Activated naive CD8-positive, alpha-beta T cell treated with anti-CD3 and anti-CD28 coated beads, Interleukin-2, amount 10 ng/mL, durations not matched to agents 7 days and 5 days (primary cell): ENCODE measurements at regions not wholly inside any gene's neighbourhood (a gene's known extent, or its start where the extent isn't known, plus 50 kb on each side); places are given as distances from the start of the nearest gene placed in this dataset.

Experiments used
- ATAC-seq: fragments of 150-1000 bp; cut with Tn5 transposase; one replicate; pipeline ENCODE4 v1.10.0; 2021; ENCODE audit warnings: low read depth, moderate library complexity
- POLR2A ChIA-PET: fragments of 350-600 bp; sonication (Branson Sonifier 250); formaldehyde crosslinking; loops from one replicate; lab custom pipeline; 2021; ENCODE audit warnings: antibody characterized with exemption; lab: Charles Lee
- DNase-seq: peaks from one replicate; pipeline ENCODE4 v3.0.0; 2021
- H3K27ac Mint-ChIP-seq: one replicate; pipeline ENCODE4 v1.8.0; 2022; ENCODE audit warnings: mild to moderate bottlenecking, mixed read lengths
- H3K27me3 Mint-ChIP-seq: one replicate; pipeline ENCODE4 v1.8.0; 2022; ENCODE audit warnings: mild to moderate bottlenecking, moderate library complexity, mixed read lengths
- H3K36me3 Mint-ChIP-seq: one replicate; pipeline ENCODE4 v1.8.0; 2021; ENCODE audit warnings: mild to moderate bottlenecking, mixed read lengths
- H3K4me1 Mint-ChIP-seq: one replicate; pipeline ENCODE4 v1.8.0; 2021; ENCODE audit warnings: mixed read lengths
- H3K4me3 Mint-ChIP-seq: one replicate; pipeline ENCODE4 v1.8.0; 2022; ENCODE audit warnings: mild to moderate bottlenecking, moderate library complexity, mixed read lengths
- H3K9me3 Mint-ChIP-seq: one replicate; pipeline ENCODE4 v1.8.0; 2021; ENCODE audit warnings: mixed read lengths

DNA sequence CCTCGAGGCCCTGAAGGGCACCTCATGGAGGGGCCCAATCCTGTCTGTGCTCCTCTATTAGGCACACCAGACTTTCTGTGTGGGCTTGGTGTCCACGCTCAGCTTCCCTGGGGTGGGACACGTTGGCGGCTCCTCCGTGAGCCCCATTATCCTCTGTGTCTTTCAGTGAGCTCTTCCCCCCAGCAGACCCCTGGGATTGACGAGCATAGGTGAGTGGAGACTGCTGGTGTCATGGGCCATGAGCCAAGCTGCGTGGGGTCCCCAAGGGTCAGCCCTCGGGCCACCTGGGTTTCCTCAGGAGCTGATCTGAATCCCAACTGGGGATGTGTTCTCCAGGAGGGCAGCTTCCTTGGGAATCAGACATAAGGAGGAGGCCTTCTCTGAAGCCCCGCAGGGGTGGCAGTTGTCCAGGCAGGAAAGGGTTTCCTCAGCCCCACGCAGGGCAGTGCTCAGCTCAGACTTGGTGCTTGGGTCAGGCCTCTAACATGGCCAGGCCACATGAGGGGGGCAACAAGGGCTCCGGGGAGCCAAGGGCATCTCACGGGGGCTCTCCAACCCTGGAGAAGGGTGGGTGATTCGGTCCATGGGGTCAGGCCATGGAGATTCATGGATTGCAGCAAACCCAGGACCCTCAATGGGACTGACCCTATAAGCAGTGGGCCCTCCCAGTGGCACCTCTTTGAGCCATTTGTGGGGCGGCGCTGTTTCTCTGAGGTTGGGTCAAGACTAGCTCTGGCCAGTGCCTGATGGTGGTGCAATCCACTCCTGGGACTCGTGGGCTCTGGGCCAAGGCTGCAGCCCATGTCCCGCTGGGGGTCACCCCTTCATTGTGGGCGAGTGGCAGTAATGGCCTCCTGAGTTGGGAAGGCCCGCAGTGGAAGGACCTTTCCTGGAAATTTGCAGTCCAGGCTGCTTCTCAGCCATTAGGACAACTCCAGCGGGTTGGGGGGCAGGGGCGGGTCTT lies 222.5 kb downstream of the SNRPN start:
- POLR2A ChIA-PET, result no interaction called here
- Mint-ChIP-seq H3K4me1 (no peaks in the 10 kb centered on the region), H3K27me3 (no peaks in the 10 kb centered on the region), H3K4me3 (no peak overlapping the region), H3K9me3 (peaks cover 9% of the 10 kb centered on the region), H3K36me3 (no peaks in the 10 kb centered on the region), H3K27ac (no peak overlapping the region)
- ATAC-seq (no peak), DNase-seq (no peak)

DNA sequence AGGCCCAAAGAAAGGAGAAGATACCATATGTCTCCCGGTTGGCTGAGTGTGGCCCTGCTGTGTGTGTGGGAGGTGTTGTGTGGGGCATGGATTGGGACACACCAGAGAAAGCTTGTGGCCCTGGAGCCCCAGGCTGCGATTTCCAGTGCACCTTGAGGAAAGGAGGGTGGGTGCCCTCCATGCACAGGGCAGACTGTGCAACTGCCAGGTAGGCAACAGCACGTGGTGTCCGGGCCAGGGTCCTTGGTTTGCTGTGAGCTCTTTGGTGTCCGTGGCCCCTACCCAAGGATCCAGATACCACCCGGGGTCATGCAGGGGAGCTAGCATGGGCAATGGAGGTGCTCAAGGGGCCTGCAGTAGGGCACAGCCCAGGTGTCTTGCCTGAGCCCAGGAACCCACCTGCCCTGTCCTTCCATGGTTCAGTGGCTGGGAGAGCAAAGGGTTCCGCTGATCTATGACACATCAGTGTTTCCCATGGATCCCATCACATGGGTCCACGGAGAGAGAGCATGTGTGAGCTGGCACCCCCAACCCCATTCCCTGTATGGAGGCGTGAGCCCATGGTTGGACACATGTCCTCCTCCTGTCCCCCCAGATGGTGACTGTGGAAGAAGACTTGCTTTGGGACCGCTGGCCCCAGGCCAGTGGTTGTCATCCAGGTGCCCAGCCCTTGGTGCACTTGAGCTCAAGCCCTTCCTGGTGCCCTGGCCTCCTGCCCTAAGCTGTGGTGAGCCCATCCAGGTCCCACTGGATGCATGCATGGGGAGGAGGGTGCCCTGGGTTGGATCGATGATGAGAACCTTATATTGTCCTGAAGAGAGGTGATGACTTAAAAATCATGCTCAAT lies 223.4 kb downstream of the SNRPN start:
- no peak overlapping the region for H3K4me3 Mint-ChIP-seq
- H3K4me1 Mint-ChIP-seq, result no peaks in the 10 kb centered on the region
- no peaks in the 10 kb centered on the region for H3K27me3 Mint-ChIP-seq
- no peak overlapping the region for H3K27ac Mint-ChIP-seq
- H3K9me3 Mint-ChIP-seq, result peaks cover 9% of the 10 kb centered on the region
- no peaks in the 10 kb centered on the region for H3K36me3 Mint-ChIP-seq
- ATAC-seq (no peak), DNase-seq (no peak)
- POLR2A ChIA-PET, result no interaction called here

GRCh38 chr15:25178835-25179672 lies 224.3 kb downstream of the SNRPN start:
- H3K27ac Mint-ChIP-seq, result no peak overlapping the region
- no peaks in the 10 kb centered on the region for H3K4me1 Mint-ChIP-seq
- no peaks in the 10 kb centered on the region for H3K27me3 Mint-ChIP-seq
- ATAC-seq (no peak), DNase-seq (peak; percentile 5)
- no peak overlapping the region for H3K4me3 Mint-ChIP-seq
- POLR2A ChIA-PET, result no interaction called here
- H3K9me3 Mint-ChIP-seq, result peaks cover 9% of the 10 kb centered on the region
- H3K36me3 Mint-ChIP-seq, result no peaks in the 10 kb centered on the region

GRCh38 chr15:25179673-25180511 lies 225.1 kb downstream of the SNRPN start:
- POLR2A ChIA-PET, result no interaction called here
- H3K27me3 Mint-ChIP-seq, result no peaks in the 10 kb centered on the region
- DNase-seq (peak; percentile 21), ATAC-seq (no peak)
- no peak overlapping the region for H3K27ac Mint-ChIP-seq
- peaks cover 3% of the 10 kb centered on the region for H3K9me3 Mint-ChIP-seq
- H3K4me1 Mint-ChIP-seq, result no peaks in the 10 kb centered on the region
- no peak overlapping the region for H3K4me3 Mint-ChIP-seq
- no peaks in the 10 kb centered on the region for H3K36me3 Mint-ChIP-seq

- Mint-ChIP-seq H3K27me3 (no peaks in the 10 kb centered on the region), H3K4me3 (no peak overlapping the region), H3K4me1 (no peaks in the 10 kb centered on the region), H3K27ac (no peak overlapping the region), H3K36me3 (no peaks in the 10 kb centered on the region), H3K9me3 (peaks cover 6% of the 10 kb centered on the region)
- DNase-seq, result peak; percentile 11
- POLR2A ChIA-PET, result no interaction called here
- ATAC-seq, result no peak
These were observed 226.0 kb downstream of the SNRPN start for GRCh38 chr15:25180606-25181292.

- H3K9me3 Mint-ChIP-seq, result peaks cover 5% of the 10 kb centered on the region
- H3K36me3 Mint-ChIP-seq, result no peaks in the 10 kb centered on the region
- H3K4me3 Mint-ChIP-seq, result no peak overlapping the region
- DNase-seq (peak; percentile 10), ATAC-seq (no peak)
- H3K4me1 Mint-ChIP-seq, result no peaks in the 10 kb centered on the region
- POLR2A ChIA-PET, result no interaction called here
- H3K27me3 Mint-ChIP-seq, result no peaks in the 10 kb centered on the region
- H3K27ac Mint-ChIP-seq, result no peak overlapping the region
These were observed 226.7 kb downstream of the SNRPN start for GRCh38 chr15:25181293-25182097.

DNA sequence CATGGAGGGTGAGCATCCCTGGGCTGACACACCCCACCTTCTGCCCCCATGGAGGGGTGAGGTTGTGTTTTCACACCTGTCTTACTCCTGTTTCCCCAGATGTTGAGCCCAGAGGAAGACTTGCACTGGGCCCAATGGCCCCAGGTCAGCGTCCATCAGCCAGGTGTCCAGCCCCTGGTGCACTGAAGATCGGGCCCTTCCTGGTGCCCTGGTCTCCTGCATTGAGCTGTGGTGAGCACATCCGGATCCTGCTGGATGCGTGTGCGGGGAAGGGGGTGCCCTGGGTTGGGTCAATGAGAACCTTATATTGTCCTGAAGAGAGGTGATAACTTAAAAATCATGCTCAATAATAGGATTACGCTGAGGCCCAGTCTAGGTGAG lies 227.3 kb downstream of the SNRPN start:
- no peak overlapping the region for H3K4me3 Mint-ChIP-seq
- no peak overlapping the region for H3K27ac Mint-ChIP-seq
- H3K27me3 Mint-ChIP-seq, result no peaks in the 10 kb centered on the region
- H3K4me1 Mint-ChIP-seq, result no peaks in the 10 kb centered on the region
- H3K9me3 Mint-ChIP-seq, result peaks cover 6% of the 10 kb centered on the region
- DNase-seq (no peak), ATAC-seq (no peak)
- POLR2A ChIA-PET, result no interaction called here
- no peaks in the 10 kb centered on the region for H3K36me3 Mint-ChIP-seq

DNA sequence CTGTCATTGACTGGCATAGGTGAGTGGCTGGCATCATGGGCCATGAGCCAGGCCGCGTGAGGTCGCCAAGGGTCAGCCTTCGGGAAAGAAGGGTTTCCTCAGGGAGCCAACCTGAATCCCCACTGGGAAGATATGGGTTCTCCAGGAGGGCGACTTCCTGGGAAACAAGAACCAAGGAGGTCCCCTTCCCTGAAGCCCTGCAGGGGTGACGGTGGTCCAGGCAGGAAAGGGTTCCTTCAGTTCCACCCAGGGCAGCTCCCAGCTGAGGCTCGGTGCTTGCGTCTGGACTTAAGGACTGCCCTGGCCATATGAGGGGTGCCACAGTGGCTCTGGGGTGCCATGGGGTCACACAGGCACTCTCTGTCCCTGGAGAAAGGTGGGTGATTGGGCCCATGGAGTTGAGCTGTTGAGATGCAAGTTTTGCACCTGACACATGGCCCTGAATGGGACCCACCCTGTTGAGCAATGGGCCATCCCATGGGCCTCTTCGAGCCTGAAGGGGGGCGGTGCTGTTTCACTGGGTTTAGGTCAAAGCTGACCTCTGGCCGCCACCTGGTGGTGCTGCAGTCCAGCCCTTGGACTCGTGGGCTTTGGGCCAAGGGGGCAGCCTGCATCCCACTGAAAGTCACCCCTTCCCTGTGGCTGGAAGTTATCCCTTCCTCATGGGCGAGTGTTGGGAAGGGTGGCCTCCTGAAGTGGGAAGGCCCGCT lies 228.1 kb downstream of the SNRPN start:
- POLR2A ChIA-PET, result no interaction called here
- Mint-ChIP-seq H3K27ac (no peak overlapping the region), H3K27me3 (no peaks in the 10 kb centered on the region), H3K36me3 (no peaks in the 10 kb centered on the region), H3K4me1 (no peaks in the 10 kb centered on the region), H3K9me3 (peaks cover 6% of the 10 kb centered on the region), H3K4me3 (no peak overlapping the region)
- DNase-seq, result no peak
- no peak for ATAC-seq

- Mint-ChIP-seq H3K27me3 (no peaks in the 10 kb centered on the region), H3K27ac (no peak overlapping the region), H3K9me3 (peaks cover 6% of the 10 kb centered on the region), H3K4me1 (no peaks in the 10 kb centered on the region), H3K4me3 (no peak overlapping the region), H3K36me3 (no peaks in the 10 kb centered on the region)
- POLR2A ChIA-PET, result no interaction called here
- ATAC-seq (no peak), DNase-seq (no peak)
These were observed 228.9 kb downstream of the SNRPN start for GRCh38 chr15:25183581-25184251.

DNA sequence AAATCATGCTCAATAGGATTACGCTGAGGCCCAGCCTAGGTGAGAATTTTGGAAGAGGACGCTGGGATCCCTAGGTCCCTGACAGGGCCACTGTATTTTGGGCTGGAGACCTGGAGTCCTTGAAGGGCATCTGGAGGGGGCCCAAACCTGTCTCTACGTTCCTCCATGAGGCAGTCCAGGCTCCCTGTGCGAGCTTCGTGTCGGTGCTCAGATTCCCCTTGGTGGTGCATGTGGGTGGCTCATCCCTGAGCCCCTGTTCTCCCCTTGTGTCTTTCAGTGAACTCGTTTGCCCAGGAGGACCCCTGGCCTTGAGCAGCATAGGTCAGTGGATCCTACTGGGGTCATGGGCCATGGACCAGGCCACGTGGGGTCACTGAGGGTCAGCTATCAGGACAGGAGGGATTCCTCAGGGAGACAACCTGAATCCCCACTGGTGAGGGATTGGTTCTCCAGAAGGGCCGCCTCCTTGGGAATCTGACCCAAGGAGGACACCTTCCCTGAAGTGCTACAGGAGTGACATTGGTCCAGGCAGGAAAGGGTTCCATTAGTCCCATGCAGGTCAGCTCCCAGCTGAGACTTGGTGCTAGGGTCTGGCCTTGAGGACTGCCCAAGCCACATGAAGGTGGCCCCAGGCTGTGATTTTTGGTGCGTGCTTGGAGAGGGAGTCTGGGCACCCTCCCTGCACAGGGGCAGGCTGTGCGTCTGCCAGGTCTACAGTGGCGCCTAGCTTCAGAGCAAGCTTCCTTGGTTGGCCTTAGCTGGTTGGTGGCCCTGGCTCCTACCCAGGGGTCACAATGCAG lies 229.8 kb downstream of the SNRPN start:
- no peak overlapping the region for H3K27ac Mint-ChIP-seq
- no peaks in the 10 kb centered on the region for H3K36me3 Mint-ChIP-seq
- DNase-seq (no peak), ATAC-seq (no peak)
- H3K4me3 Mint-ChIP-seq, result no peak overlapping the region
- POLR2A ChIA-PET, result no interaction called here
- peaks cover 4% of the 10 kb centered on the region for H3K9me3 Mint-ChIP-seq
- H3K4me1 Mint-ChIP-seq, result no peaks in the 10 kb centered on the region
- H3K27me3 Mint-ChIP-seq, result no peaks in the 10 kb centered on the region
